GM19240 (cell line): ENCODE measurements at regions not wholly inside any gene's neighbourhood (a gene's known extent, or its start where the extent isn't known, plus 50 kb on each side); places are given as distances from the start of the nearest gene placed in this dataset.
"Not testable (repeated sequence)": the region's sequence is repeated elsewhere in the genome, so short reads cannot be mapped to it uniquely, and the experiment has no call there.

Experiments used
- DNase-seq: peaks from one replicate; pipeline ENCODE4 v3.0.0; 2011; ENCODE audit warnings: low spot score; ENCODE audit not compliant: insufficient read length

DNA sequence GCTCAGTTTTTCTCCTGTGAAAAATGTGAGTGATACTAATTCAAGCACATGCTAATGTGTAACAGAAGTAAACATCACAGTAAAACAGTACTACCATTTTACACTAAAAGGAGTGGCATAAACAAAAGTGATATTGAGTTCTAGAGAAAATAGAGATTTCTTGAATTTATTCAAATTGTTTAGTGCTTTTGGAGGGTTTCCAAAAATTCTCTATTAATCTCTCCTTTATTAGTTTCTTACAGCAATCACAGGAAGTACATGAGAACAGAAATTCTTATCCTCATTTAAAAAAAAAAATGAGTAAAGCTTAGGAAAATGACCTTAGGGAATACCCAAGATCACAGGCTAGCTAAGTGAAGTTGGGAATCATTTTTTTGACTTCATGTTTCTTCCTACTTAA is 459.7 kb upstream of the GALNTL6 start:
- no peak for DNase-seq

DNA sequence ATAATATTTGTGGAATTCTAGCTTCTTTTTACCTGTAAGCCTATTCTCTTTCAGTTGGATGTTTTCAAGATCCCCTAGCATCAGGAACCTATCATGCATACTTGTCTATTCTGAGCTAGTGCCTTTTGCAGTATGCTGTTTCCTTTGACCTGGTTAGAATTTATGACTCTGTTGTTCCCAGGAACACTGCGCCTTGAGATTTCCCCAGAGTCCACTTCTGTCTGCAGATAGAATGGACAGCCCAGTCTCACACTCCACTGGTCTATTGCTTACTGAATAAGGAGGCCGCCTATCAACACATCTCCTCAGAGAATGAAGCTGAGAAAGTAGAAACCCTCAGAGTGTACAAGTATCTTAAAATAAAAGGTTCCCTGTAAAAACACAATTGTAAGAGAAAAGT is 465.1 kb upstream of the GALNTL6 start:
- DNase-seq = no peak

DNA sequence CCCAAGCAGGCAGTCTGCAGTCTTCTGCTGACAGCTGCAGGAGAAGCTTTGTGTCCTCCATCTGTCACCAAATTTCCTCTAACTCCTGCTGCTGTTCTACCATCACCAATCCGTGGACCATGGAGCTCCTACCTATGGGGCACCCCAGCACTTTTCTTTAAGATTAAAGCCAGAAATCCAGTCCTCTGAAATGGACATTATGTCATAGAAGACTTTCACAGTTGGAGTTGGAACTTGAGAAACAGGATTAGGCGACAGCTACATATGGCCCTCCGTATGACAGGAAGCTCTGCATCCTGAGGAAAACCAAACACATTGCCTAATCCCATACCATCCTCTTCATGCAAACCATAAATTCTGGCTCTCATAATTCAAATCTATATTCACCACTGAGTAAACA is 470.6 kb upstream of the GALNTL6 start:
- DNase-seq = no peak

DNA sequence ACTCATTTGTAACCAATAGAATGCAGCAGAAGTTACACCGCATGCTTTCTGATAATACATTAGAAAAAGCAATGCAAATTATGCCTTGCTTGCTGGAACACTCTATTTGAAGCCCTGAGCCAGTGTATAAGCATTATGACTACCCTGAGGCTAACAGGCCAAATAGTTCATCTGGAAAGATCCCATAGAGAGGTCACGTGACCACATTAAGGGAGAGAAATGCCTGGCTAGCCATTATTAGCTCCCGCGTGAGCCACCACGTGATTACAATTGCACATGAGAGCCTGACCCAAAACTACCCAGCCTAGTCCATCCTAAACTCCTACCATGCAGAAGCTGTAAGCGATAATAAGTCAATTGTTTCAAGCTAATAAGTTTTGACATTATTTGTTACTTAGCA is 472.9 kb upstream of the GALNTL6 start:
- DNase-seq = no peak

DNA sequence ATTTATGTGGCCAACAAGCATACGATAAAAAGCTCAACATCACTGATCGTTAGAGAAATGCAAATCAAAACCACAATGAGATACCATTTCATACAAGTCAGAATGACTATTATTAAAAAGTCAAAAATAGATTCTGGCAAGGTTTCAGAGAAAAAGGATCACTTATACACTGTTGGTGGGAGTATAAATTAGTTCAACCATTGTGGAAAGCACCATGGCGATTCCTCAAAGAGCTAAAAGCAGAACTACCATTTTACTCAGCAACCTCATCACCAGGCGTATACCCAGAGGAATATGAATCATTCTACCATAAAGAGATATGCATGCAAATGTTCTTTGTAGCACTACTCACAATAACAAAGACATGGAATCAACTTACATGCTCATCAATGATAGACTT is 478.7 kb upstream of the GALNTL6 start:
- no peak for DNase-seq

DNA sequence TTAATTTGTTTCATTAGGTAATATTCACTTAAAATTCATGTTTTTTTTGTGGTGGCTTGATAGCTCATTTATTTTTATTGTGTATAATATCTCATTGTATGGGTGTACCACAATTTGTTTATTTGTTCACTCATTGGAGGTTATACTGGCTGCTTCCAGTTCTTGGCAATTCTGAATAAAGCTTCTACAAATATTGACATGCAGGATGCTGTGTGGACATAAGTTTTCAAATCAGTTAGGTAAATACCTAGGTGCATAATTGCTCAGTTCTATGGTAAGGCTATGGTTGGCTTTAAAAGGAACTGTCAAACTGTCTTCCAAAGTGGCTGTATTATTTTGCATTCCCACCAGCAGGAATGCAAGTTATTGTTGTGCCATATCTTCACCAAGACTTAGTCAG is 504.5 kb upstream of the GALNTL6 start:
- DNase-seq = no peak

DNA sequence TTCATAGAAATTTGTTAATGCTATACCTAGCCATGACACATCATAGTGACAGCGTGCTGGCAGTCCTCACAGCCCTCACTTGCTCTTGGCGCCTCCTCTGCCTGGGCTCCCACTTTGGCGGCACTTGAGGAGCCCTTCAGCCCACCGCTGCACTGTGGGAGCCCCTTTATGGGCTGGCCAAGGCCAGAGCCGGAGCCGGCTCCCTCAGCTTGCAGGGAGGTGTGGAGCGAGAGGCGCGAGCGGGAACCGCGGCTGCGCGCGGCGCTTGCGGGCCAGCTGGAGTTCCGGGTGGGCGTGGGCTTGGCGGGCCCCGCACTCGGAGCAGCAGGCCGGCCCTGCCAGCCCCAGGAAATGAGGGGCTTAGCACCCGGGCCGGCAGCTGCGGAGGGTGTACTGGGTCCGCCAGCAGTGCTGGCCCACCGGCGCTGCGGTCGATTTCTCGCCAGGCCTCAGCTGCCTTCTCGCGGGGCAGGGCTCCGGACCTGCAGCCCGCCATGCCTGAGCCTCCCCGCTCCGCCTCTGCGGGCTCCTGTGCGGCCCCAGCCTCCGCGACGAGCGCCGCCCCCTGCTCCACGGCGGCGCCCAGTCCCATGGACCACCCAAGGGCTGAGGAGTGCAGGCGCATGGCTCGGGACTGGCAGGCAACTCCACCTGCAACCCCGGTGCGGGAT is 515.0 kb upstream of the GALNTL6 start:
- DNase-seq = not testable (repeated sequence)

DNA sequence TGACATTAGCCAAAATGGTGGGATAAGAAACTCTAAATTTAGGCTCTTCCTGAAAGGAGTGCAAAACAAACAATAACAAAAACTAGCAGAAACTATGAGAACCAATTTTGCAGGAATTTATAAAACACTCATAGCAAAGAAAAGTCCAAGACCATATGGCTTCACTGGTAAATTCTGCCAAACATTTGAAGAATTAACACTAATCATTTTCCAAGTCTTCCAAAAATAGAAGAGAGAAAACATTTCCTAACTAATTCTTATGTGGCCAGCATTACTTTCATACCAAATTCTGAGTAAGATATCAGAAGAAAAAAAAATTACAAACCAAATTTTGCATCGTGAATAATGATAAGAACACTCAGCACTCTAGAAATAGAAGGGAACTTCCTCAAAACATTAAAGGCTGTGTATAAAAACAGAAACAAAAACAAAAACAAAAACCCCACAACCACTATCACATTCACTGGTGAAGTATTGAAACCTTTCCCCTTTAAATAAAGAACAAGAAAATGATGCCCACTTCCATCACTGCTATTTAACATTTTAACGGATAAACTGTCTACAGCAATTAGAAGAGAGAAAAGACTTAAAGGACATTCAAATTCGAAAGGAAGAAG is 524.3 kb upstream of the GALNTL6 start:
- DNase-seq = no peak

DNA sequence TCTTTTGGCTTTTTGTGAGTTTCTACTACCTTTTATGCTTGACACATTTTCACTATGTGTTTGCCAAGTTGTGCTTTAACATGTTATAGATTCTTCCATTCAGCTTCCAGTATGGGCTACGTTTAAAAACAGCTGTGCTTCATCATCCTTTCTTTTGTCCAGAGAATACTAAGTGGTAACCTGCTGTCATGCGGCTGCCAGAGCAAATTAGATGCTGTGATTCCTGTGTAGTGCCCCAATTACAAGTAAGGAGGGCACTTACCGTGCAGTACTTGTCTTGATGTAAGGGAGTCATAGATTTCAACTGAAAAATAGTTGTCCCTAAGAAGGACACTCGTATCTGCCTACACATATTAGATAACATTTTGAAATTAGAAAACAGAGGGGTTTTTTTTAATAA is 531.8 kb upstream of the GALNTL6 start:
- no peak for DNase-seq

DNA sequence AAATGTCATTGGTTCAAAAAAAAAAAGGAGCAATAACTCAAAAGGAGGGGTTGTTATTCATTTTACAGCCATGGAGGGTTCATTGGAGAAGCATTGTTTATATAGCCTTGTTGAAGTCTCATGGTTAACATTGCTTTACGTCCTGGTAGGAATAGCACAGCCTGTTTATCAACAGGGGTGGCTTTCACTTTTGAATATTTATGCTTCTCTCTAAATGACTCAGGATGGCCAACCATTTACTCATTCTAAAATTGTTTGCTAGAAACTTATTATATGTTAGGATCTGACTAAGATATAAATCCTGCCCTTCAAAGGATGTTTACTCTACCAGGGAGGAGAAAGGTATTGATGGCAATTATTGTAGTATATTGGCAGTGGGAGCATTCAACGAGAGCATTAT is 534.1 kb upstream of the GALNTL6 start:
- no peak for DNase-seq

DNA sequence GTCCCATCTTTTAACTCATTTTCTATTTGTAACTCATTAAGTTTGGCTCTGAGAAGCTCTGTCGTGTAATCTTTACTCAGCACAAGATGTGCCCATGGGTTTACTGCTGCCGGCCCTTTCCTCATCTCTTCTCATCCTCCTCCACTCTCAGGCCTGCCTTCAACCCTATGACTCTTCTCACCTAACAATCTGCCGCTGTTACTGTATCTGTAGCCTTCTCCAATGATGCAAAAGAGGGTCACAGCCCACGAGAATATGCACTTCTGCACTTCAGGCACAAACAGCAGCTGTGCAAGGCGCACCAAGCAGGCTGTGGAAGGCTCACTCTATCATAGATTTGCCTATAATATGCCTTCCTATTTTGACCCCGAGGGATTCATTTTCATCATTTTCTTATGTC is 546.5 kb upstream of the GALNTL6 start:
- DNase-seq = no peak

DNA sequence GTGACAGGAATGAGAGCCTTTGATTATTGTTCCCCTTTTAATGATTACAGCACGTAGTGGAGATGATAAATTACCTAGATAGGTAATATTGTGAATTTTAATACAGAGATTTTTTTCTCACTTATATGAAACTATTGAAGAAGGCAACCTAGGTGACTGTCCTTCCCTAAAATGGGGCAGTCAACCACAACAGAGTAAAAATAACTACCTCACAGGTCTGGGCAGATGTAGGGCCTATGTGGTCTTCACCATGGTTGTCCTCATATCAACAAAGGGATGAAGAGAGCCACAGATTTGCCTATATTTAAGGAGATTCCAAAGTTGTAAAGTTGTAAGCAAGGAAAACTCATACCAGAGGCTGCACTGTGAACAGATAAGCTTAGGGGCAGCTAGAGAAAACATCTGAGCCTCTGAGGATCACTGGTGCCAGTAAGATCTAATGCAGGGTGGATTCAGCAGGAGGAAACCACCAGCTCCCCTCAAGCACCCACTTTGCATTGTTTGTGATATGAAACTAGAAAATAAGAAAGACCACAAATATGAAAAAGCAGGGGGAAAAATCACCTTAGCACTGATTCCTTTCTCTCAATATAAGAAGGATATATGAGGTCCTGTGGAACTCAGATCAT is 547.9 kb upstream of the GALNTL6 start:
- no peak for DNase-seq

DNA sequence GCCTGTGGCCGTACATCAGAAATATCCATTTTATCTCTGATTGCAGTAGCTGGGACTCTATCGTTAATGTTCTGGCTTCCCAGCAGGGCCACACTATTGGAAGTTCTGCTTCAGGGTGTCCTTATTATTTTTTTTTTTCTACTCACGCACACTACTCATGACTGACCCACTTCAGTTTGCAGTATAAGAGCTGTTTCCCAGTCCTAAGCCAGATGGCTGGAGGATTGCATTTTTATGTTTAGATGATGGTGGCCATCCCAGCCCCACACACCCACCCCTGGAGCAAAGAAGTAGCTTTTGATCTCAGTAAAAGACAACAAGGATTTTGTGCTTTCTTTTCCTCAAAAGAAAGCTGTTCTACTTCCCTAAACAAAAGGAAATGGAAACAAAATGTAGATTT is 557.0 kb upstream of the GALNTL6 start:
- no peak for DNase-seq

DNA sequence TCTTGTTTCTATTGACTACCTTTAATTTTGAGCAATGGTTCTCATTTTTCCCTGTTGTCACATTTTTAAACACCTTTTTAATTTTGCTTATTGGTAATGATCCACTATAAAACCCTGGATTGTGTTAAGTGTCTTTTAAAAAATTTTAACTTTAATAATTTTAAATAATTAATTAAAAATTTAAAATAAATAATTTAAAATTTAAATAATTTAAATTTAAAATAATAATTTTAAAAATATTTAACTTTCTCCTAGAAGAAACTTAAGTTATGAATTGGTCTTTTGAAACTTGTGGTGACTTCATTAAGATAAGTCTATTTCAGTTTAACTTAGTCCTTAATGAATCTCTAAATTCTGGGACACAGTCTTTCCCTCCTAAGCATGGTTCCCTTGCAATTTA is 566.3 kb upstream of the GALNTL6 start:
- DNase-seq = no peak

DNA sequence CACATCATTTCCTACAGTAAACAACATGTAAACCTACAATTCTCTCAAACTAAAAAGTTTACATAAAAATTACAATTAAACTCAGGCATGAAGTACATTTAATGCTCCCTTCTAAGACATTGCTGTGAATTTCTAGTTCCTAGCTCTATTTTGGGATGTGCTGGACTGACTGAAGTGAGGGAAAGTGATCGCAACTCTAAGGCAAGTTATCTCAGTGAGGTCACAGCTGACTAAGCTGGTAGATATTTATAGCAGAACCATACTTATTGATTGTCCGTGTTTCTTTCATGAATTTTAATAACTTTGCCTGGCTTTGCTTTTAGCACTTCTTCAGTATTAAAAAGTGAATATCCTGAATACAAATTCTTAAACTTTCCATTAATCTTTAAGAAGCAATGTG is 570.4 kb upstream of the GALNTL6 start:
- no peak for DNase-seq

DNA sequence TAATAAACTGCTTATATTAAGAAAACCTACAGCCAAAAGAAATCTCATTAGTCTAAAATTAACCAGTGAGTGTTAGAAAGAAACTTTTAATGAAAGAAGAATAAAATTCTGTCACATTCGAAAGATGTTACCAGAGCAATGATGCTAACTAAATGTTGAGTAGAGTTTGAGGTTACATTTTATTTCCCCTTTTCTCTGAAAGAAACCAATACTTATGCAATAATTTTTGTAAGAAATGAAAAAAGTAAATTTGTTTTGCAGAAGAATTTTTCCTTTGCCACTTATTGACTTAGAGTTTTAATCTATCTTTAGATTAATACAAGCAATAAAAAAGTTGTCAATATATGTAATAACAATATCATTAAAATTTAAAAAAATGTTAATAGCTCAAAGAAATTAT is 574.0 kb upstream of the GALNTL6 start:
- DNase-seq = no peak

DNA sequence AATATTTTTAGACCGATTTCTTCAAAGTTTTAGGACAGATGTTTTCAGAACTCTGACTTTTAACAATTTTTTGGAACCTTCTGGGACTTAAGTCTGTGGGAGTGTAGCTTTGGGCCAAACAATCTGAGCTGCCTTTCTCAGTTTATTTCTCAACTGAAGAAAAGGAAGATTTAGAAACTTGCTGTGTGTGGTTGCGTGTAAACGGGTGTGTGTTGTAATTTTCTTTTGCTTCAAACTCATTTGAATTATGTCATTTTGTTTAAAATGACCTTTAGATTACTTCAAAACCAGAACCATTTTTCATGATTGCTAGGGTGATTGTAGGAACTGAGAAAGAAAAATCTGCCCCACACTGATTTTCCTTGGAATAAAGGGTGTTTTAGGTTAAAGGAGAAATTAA is 577.7 kb upstream of the GALNTL6 start:
- DNase-seq = no peak

DNA sequence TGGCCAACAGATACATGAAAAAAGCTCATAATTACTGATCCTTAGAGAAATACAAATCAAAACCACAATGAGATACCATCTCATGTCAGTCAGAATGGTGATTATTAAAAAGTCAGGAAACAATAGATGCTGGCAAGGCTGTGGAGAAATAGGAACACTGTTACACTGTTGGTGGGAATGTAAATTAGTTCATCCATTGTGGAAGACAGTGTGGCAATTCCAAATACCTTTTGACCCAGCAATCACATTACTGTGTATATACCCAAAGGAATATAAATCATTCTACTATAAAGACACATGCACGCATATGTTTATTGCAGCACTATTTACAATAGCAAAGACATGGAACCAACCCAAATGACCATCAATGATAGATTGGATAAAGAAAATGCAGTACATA is 583.9 kb upstream of the GALNTL6 start:
- DNase-seq = not testable (repeated sequence)

DNA sequence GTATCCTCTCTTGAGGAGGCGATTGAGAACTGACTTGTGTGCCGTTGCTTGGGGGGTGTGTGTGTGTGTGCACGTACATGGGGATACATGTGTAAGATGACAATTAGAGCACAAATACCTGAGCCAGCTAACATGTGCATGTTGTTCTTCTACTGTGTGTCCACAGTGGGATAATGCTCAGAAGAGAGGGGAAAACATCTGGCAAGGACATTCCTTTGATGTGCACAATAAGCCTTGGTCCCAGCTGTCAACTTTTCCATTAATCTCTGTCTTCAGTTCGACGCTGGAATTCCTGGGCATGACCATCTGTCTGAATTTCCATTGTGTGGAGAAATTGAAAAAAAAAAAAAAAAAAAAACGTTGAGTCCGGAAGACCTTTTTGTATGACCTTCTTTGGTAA is 592.0 kb upstream of the GALNTL6 start:
- DNase-seq = no peak

DNA sequence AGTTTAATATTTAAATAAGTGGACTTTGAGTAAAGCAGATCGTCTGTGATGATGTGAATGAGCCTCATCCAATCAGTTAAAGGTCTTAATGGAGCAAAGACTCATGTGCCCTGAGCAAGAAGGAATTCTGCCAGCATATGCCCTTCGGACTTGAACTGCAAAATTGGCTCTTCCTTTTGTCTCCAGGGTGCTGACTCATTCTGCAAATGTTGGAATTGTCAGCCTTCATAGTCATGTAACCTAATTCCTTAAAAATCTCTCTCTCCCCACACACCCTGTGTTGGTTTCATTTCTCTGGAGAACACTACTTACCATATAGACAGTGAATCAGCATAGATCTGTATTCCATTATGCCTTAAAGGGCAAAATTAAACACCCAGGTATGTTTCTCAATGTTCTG is 609.8 kb upstream of the GALNTL6 start:
- no peak for DNase-seq

DNA sequence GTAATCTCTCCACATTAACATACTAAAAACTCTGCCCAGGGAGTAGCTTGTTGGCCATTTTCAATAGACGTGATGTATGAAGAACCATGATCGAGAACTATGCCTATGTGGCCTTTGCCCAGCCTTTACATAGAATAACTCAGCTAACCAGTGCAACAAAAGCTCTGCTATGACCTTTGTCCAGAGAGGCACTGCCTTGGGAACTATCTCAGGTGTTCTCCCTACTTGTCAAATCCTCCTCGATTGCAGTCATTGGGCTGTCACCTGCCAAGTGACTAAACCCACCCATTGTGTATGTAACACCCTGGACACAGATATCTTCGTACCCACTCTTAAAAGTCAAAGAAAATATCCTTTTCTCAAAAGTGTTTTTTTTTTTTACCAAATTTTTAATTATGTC is 610.3 kb upstream of the GALNTL6 start:
- DNase-seq = no peak

DNA sequence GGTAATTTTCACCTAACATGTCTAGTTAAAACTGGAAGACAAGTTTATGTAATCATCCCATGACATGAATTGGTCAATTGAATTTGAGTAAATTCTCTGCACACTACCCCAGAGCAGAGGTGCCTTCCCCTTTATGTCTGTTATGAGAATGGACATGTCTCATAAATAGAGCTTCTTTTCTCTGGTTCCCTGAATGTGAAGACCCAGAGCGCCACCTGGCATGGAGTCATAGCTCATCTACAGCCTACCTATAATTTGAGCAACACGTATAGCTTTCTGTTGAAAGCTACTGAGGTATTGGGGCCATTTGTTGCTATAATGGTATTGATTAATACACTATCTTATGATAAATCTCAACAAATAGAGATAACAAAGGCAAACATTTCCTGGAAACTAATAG is 626.5 kb upstream of the GALNTL6 start:
- no peak for DNase-seq

DNA sequence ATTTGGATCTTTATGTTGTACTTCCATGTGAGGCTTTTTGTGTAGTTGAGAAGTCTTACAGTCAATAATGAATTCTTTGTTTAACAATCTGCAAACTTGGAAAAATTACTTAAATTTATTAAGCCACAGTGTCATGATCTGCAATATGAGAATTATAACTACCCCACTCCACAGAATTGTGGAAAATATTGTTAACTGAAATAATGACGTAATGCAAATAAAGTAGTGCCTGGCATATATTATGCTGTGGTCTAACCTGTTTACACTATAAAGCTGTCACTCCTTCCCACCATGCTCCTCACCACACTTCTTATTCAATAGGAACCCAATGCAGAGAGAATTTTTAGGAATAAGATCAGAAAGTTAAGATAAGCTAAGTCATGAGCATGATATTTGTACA is 632.1 kb upstream of the GALNTL6 start:
- DNase-seq = no peak
